H9 (cell line): ENCODE measurements at regions not wholly inside any gene's neighbourhood (a gene's known extent, or its start where the extent isn't known, plus 50 kb on each side); places are given as distances from the start of the nearest gene placed in this dataset.

Source experiments
- DNase-seq: peaks from one replicate; pipeline ENCODE4 v3.0.0-alpha.2; 2017
- H2AFZ ChIP-seq: one replicate; pipeline ENCODE4 v1.6.1; 2013; ENCODE audit warnings: mild to moderate bottlenecking, low read length, control low read depth, moderate library complexity
- H2AK5ac ChIP-seq: 2 replicates; pipeline ENCODE4 v1.6.1; 2013; ENCODE audit warnings: low read length, control low read depth, mixed read lengths; ENCODE audit not compliant: insufficient read length
- H2BK120ac ChIP-seq: one replicate; pipeline ENCODE4 v1.6.1; 2013; ENCODE audit warnings: low read depth, mild to moderate bottlenecking, low read length, control low read depth, inconsistent platforms; ENCODE audit not compliant: poor library complexity, severe bottlenecking
- H2BK12ac ChIP-seq: 2 replicates; pipeline ENCODE4 v1.6.1; 2013; ENCODE audit warnings: low read length, control low read depth, mixed read lengths, low read depth; ENCODE audit not compliant: insufficient read length
- H2BK15ac ChIP-seq: 2 replicates; pipeline ENCODE4 v1.6.1; 2013; ENCODE audit warnings: low read depth, low read length, control low read depth
- H2BK20ac ChIP-seq: one replicate; pipeline ENCODE4 v1.6.1; 2013; ENCODE audit warnings: low read depth, mild to moderate bottlenecking, low read length, control low read depth, inconsistent platforms; ENCODE audit not compliant: poor library complexity, severe bottlenecking
- H2BK5ac ChIP-seq: 2 replicates; pipeline ENCODE4 v1.6.1; 2013; ENCODE audit warnings: low read length, control low read depth, mixed read lengths; ENCODE audit not compliant: insufficient read length
- H3K14ac ChIP-seq: 2 replicates; pipeline ENCODE4 v1.6.1; 2013; ENCODE audit warnings: low read length, control low read depth; ENCODE audit not compliant: insufficient read depth
- H3K18ac ChIP-seq: 2 replicates; pipeline ENCODE4 v1.6.1; 2013; ENCODE audit warnings: low read depth, mild to moderate bottlenecking, mixed read lengths, low read length, control low read depth; ENCODE audit not compliant: insufficient read length
- H3K23ac ChIP-seq: 2 replicates; pipeline ENCODE4 v1.6.1; 2013; ENCODE audit warnings: low read length, control low read depth, mixed read lengths, low read depth; ENCODE audit not compliant: insufficient read length
- H3K23me2 ChIP-seq: 2 replicates; pipeline ENCODE4 v1.6.1; 2013; ENCODE audit warnings: low read depth, mild to moderate bottlenecking, mixed read lengths, low read length, control low read depth; ENCODE audit not compliant: insufficient read length, poor library complexity, severe bottlenecking
- H3K27ac ChIP-seq: 2 replicates; pipeline ENCODE4 v1.5.1; 2013; ENCODE audit warnings: low read length, control low read depth, mixed read lengths, low read depth; ENCODE audit not compliant: insufficient read length
- H3K27me3 ChIP-seq: 2 replicates; pipeline ENCODE4 v1.6.1; 2013; ENCODE audit warnings: low read length, control low read depth, inconsistent platforms; ENCODE audit not compliant: insufficient read depth
- H3K4ac ChIP-seq: 2 replicates; pipeline ENCODE4 v1.6.1; 2013; ENCODE audit warnings: low read depth, mild to moderate bottlenecking, control low read depth, inconsistent platforms, low read length, moderate library complexity
- H3K4me1 ChIP-seq: 2 replicates; pipeline ENCODE4 v1.6.1; 2013; ENCODE audit warnings: low read length, control low read depth, inconsistent platforms; ENCODE audit not compliant: insufficient read depth
- H3K4me2 ChIP-seq: 2 replicates; pipeline ENCODE4 v1.6.1; 2013; ENCODE audit warnings: low read length, control low read depth, mixed read lengths; ENCODE audit not compliant: insufficient read length, insufficient read depth
- H3K56ac ChIP-seq: 2 replicates; pipeline ENCODE4 v1.6.1; 2013; ENCODE audit warnings: low read depth, mild to moderate bottlenecking, mixed read lengths, low read length, control low read depth; ENCODE audit not compliant: insufficient read length
- H3K79me1 ChIP-seq: 2 replicates; pipeline ENCODE4 v1.6.1; 2013; ENCODE audit warnings: low read depth, mild to moderate bottlenecking, moderate library complexity, low read length, control low read depth, inconsistent platforms; ENCODE audit not compliant: insufficient read depth, poor library complexity, severe bottlenecking
- H3K79me2 ChIP-seq: 2 replicates; pipeline ENCODE4 v1.6.1; 2013; ENCODE audit warnings: low read length, control low read depth, inconsistent platforms; ENCODE audit not compliant: insufficient read depth
- H3K9ac ChIP-seq: 2 replicates; pipeline ENCODE4 v1.6.1; 2013; ENCODE audit warnings: low read length, control low read depth, mixed read lengths; ENCODE audit not compliant: insufficient read length; ENCODE audit errors: extremely low read depth
- H3K9me3 ChIP-seq: one replicate; pipeline ENCODE4 v1.6.1; 2013; ENCODE audit warnings: low read depth, low read length, inconsistent platforms; ENCODE audit not compliant: control insufficient read depth
- H3T11ph ChIP-seq: one replicate; pipeline ENCODE4 v1.6.1; 2013; ENCODE audit warnings: mild to moderate bottlenecking, low read length, control low read depth, inconsistent platforms
- H4K20me1 ChIP-seq: one replicate; pipeline ENCODE4 v1.6.1; 2013; ENCODE audit not compliant: control insufficient read depth, insufficient read length, insufficient read depth
- H4K5ac ChIP-seq: 2 replicates; pipeline ENCODE4 v1.6.1; 2013; ENCODE audit warnings: low read depth, mild to moderate bottlenecking, mixed read lengths, low read length, control low read depth; ENCODE audit not compliant: insufficient read length
- H4K8ac ChIP-seq: replicated peaks from 2 replicates; pipeline ENCODE4 v1.6.1; 2013; ENCODE audit warnings: low read length, control low read depth, mixed read lengths, low read depth; ENCODE audit not compliant: insufficient read length
- H4K91ac ChIP-seq: 2 replicates; pipeline ENCODE4 v1.6.1; 2013; ENCODE audit warnings: low read depth, mild to moderate bottlenecking, moderate library complexity, mixed read lengths, low read length, control low read depth; ENCODE audit not compliant: insufficient read length
- H3K27ac Mint-ChIP-seq, 3 experiments: 2 replicates in 2 of 3; 3 replicates in 1 of 3; pipeline ENCODE4 v1.8.0; 2020 to 2021; ENCODE audit warnings: mixed read lengths in 3 of 3, mild to moderate bottlenecking in 1 of 3, moderate library complexity in 1 of 3
- H3K27me3 Mint-ChIP-seq: 2 replicates; pipeline ENCODE4 v1.8.0; 2021; ENCODE audit warnings: low read depth, mild to moderate bottlenecking, moderate library complexity, mixed read lengths
- H3K36me3 Mint-ChIP-seq, 3 experiments: 2 replicates in 2 of 3; 3 replicates in 1 of 3; pipeline ENCODE4 v1.8.0; 2020 to 2021; ENCODE audit warnings: low read depth in 3 of 3, mixed read lengths in 3 of 3; ENCODE audit not compliant: insufficient read depth in 1 of 3
- H3K4me1 Mint-ChIP-seq, 2 experiments: 2 replicates each; pipeline ENCODE4 v1.8.0; 2020; ENCODE audit warnings: mixed read lengths in 2 of 2
- H3K4me3 Mint-ChIP-seq, 2 experiments: 2 replicates in 1 of 2; 3 replicates in 1 of 2; pipeline ENCODE4 v1.8.0; 2020 to 2021; ENCODE audit warnings: mild to moderate bottlenecking in 2 of 2, mixed read lengths in 2 of 2, moderate library complexity in 1 of 2
- H3K9me3 Mint-ChIP-seq, 2 experiments: 2 replicates in 1 of 2; 3 replicates in 1 of 2; pipeline ENCODE4 v1.8.0; 2020; ENCODE audit warnings: mild to moderate bottlenecking in 2 of 2, mixed read lengths in 2 of 2, moderate library complexity in 1 of 2
- WGBS: extraction: QIAGEN DNeasy Blood & Tissue Kit; methylation state at CpG from one replicate; pipeline ENCODE4 v1.1.7; 2013; ENCODE audit warnings: missing lambda C conversion rate, low lambda C conversion rate, mixed read lengths; ENCODE audit not compliant: insufficient read length; ENCODE audit errors: extremely low coverage; 5-methylcytosine and 5-hydroxymethylcytosine counted together
- TF ChIP-seq, protein P1 (sequence below): fragments of 200-600 bp; sonication (generic); conservative IDR thresholded peaks from 3 replicates; pipeline ENCODE4 v1.8.0; 2021; ENCODE audit warnings: antibody characterized with exemption, mild to moderate bottlenecking

- no peaks in the 10 kb centered on the region for H3K27me3 Mint-ChIP-seq
- no peak overlapping the region for H3K4me2 ChIP-seq
- H3K56ac ChIP-seq, result no peak overlapping the region
- no peak overlapping the region for H3K23ac ChIP-seq
- no peak overlapping the region for H3K18ac ChIP-seq
- H3K4me3 Mint-ChIP-seq, result no peak overlapping the region
- H3K14ac ChIP-seq, result no peak overlapping the region
- no peaks in the 10 kb centered on the region for H3K4me1 Mint-ChIP-seq
- H4K20me1 ChIP-seq, result no peaks in the 10 kb centered on the region
- H3K4me1 ChIP-seq, result no peaks in the 10 kb centered on the region
- H3K27ac Mint-ChIP-seq, result no peak overlapping the region; a peak in 1 of 7 replicates
- H3K9me3 ChIP-seq, result no peaks in the 10 kb centered on the region
- TF ChIP-seq, protein P1, sequence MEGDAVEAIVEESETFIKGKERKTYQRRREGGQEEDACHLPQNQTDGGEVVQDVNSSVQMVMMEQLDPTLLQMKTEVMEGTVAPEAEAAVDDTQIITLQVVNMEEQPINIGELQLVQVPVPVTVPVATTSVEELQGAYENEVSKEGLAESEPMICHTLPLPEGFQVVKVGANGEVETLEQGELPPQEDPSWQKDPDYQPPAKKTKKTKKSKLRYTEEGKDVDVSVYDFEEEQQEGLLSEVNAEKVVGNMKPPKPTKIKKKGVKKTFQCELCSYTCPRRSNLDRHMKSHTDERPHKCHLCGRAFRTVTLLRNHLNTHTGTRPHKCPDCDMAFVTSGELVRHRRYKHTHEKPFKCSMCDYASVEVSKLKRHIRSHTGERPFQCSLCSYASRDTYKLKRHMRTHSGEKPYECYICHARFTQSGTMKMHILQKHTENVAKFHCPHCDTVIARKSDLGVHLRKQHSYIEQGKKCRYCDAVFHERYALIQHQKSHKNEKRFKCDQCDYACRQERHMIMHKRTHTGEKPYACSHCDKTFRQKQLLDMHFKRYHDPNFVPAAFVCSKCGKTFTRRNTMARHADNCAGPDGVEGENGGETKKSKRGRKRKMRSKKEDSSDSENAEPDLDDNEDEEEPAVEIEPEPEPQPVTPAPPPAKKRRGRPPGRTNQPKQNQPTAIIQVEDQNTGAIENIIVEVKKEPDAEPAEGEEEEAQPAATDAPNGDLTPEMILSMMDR, result no peak
- H3K9me3 Mint-ChIP-seq, result peaks cover 0 to 2% of the 10 kb centered on the region in 2 experiments; a peak in 2 of 5 replicates
- no peaks in the 10 kb centered on the region for H3K23me2 ChIP-seq
- H3K9ac ChIP-seq, result no peak overlapping the region
- H2BK15ac ChIP-seq, result no peak overlapping the region
- H2BK5ac ChIP-seq, result no peak overlapping the region
- H3K79me2 ChIP-seq, result no peaks in the 10 kb centered on the region
- no peak overlapping the region for H4K91ac ChIP-seq
- H3K27me3 ChIP-seq, result no peaks in the 10 kb centered on the region
- no peak overlapping the region for H2BK12ac ChIP-seq
- no peak overlapping the region for H3T11ph ChIP-seq
- no peak overlapping the region for H2BK120ac ChIP-seq
- no peak overlapping the region for H3K27ac ChIP-seq
- H3K4ac ChIP-seq, result no peak overlapping the region
- H2AFZ ChIP-seq, result no peak overlapping the region
- H3K79me1 ChIP-seq, result no peaks in the 10 kb centered on the region
- no peak overlapping the region for H2BK20ac ChIP-seq
- H4K8ac ChIP-seq, result no peak overlapping the region
- WGBS, result no CpG with 5 or more reads among the region's 2 CpGs
- no peak for DNase-seq
- no peak overlapping the region for H2AK5ac ChIP-seq
- H4K5ac ChIP-seq, result no peak overlapping the region
- H3K36me3 Mint-ChIP-seq, result no peaks in the 10 kb centered on the region; a peak in 1 of 7 replicates
Observed at GRCh38 chr4:177951026-177951425, 508.8 kb upstream of the AGA start.
